CD14-positive monocyte (primary cell): ENCODE measurements at regions not wholly inside any gene's neighbourhood (a gene's known extent, or its start where the extent isn't known, plus 50 kb on each side); places are given as distances from the start of the nearest gene placed in this dataset.

ENCODE experiments used
- DNase-seq, 3 donors: peaks; one replicate each; pipeline ENCODE4 v3.0.0-alpha.2; 2011 to 2022
- H2AFZ ChIP-seq: 2 replicates; pipeline ENCODE4 v1.6.0; 2012; ENCODE audit warnings: mild to moderate bottlenecking, low read depth, low read length, inconsistent platforms; ENCODE audit not compliant: insufficient read depth, poor library complexity, severe bottlenecking
- H3K27ac ChIP-seq, 2 donors: 1 replicate in 1 of 2; 2 replicates in 1 of 2; pipeline ENCODE4 v1.5.1; 2012 to 2013; ENCODE audit warnings: low read length in 2 of 2, control low read depth in 1 of 2, inconsistent platforms in 1 of 2, low read depth in 1 of 2, mild to moderate bottlenecking in 1 of 2
- H3K27me3 ChIP-seq, 2 donors: one replicate each; pipeline versions ENCODE4 v1.6.0 to v1.6.1; 2011 to 2013; ENCODE audit warnings: low read length in 2 of 2; ENCODE audit not compliant: control insufficient read depth in 2 of 2, insufficient read depth in 2 of 2
- H3K36me3 ChIP-seq, 2 donors: replicated peaks in 1 of 2; 1 replicate in 1 of 2; 2 replicates in 1 of 2; pipeline versions ENCODE4 v1.5.1 to v1.6.1; 2012 to 2013; ENCODE audit warnings: low read length in 2 of 2, control low read depth in 1 of 2, inconsistent platforms in 1 of 2, mild to moderate bottlenecking in 1 of 2; ENCODE audit not compliant: insufficient read depth in 2 of 2, control insufficient read depth in 1 of 2
- H3K4me1 ChIP-seq, 2 donors: 1 replicate in 1 of 2; 2 replicates in 1 of 2; pipeline versions ENCODE4 v1.5.1 to v1.6.1; 2012 to 2013; ENCODE audit warnings: low read length in 2 of 2, control low read depth in 1 of 2, inconsistent platforms in 1 of 2, mild to moderate bottlenecking in 1 of 2, moderate library complexity in 1 of 2; ENCODE audit not compliant: insufficient read depth in 2 of 2, control insufficient read depth in 1 of 2
- H3K4me2 ChIP-seq: replicated peaks from 2 replicates; pipeline ENCODE3; 2012; ENCODE audit warnings: low read length, moderate library complexity, mild to moderate bottlenecking; ENCODE audit not compliant: poor library complexity, severe bottlenecking; ENCODE audit errors: extremely low read depth
- H3K4me3 ChIP-seq, 3 experiments: fragments of 200-600 bp in 1 of 3; sonication (generic) in 1 of 3; replicated peaks in 1 of 3; 1 replicate in 2 of 3; 2 replicates in 1 of 3; pipeline ENCODE4 v1.5.1; 2011 to 2013; ENCODE audit warnings: low read length in 3 of 3, mild to moderate bottlenecking in 3 of 3, control low read depth in 2 of 3, low read depth in 2 of 3, inconsistent platforms in 1 of 3, moderate library complexity in 1 of 3
- H3K79me2 ChIP-seq: 2 replicates; pipeline ENCODE4 v1.6.0; 2012; ENCODE audit warnings: mild to moderate bottlenecking, control low read depth, inconsistent platforms, low read length, moderate library complexity; ENCODE audit not compliant: insufficient read depth
- H3K9ac ChIP-seq: 2 replicates; pipeline ENCODE4 v1.6.0; 2017; ENCODE audit warnings: low read length, mild to moderate bottlenecking; ENCODE audit not compliant: insufficient read depth, poor library complexity, severe bottlenecking
- H3K9me3 ChIP-seq, 2 donors: replicated peaks in 1 of 2; 1 replicate in 1 of 2; 2 replicates in 1 of 2; pipeline versions ENCODE4 v1.5.1 to v1.6.1; 2012 to 2013; ENCODE audit warnings: low read length in 2 of 2, control low read depth in 1 of 2; ENCODE audit not compliant: control insufficient read depth in 1 of 2, insufficient read depth in 1 of 2
- H4K20me1 ChIP-seq: 2 replicates; pipeline ENCODE4 v1.6.0; 2012; ENCODE audit warnings: mild to moderate bottlenecking, low read length, control low read depth, moderate library complexity; ENCODE audit not compliant: insufficient read depth
- H3K27ac Mint-ChIP-seq, 7 donors: one replicate each; pipeline ENCODE4 v1.8.0; 2020; ENCODE audit warnings: mild to moderate bottlenecking in 7 of 7, mixed read lengths in 7 of 7, moderate library complexity in 6 of 7, inconsistent platforms in 2 of 7
- H3K27me3 Mint-ChIP-seq, 3 donors: one replicate each; pipeline ENCODE4 v1.8.0; 2021 to 2022; ENCODE audit warnings: low read depth in 3 of 3, mild to moderate bottlenecking in 3 of 3, mixed read lengths in 3 of 3, moderate library complexity in 3 of 3, inconsistent platforms in 1 of 3
- H3K36me3 Mint-ChIP-seq, 2 donors: one replicate each; pipeline ENCODE4 v1.8.0; 2020; ENCODE audit warnings: mixed read lengths in 2 of 2, inconsistent platforms in 1 of 2, mild to moderate bottlenecking in 1 of 2
- H3K4me1 Mint-ChIP-seq: one replicate; pipeline ENCODE4 v1.8.0; 2020; ENCODE audit warnings: mild to moderate bottlenecking, mixed read lengths
- H3K4me3 Mint-ChIP-seq, 2 donors: one replicate each; pipeline ENCODE4 v1.8.0; 2020; ENCODE audit warnings: mild to moderate bottlenecking in 2 of 2, mixed read lengths in 2 of 2, moderate library complexity in 1 of 2
- H3K9me3 Mint-ChIP-seq, 7 donors: one replicate each; pipeline ENCODE4 v1.8.0; 2020 to 2022; ENCODE audit warnings: mixed read lengths in 7 of 7, mild to moderate bottlenecking in 6 of 7, moderate library complexity in 6 of 7, inconsistent platforms in 2 of 7
- CTCF ChIP-seq: fragments of 200-600 bp; IDR thresholded peaks from one replicate; pipeline ENCODE4 v1.8.0; 2022; ENCODE audit warnings: antibody characterized with exemption, mild to moderate bottlenecking
- WGBS: methylation state at CpG from one replicate; pipeline ENCODE4 v1.1.5; 2013; ENCODE audit warnings: missing lambda C conversion rate; ENCODE audit not compliant: insufficient coverage; 5-methylcytosine and 5-hydroxymethylcytosine counted together
- intact Hi-C, 2 donors: fragments of 100-400 bp; cut with micrococcal nuclease; formaldehyde crosslinking; loops; one replicate each; pipeline versions ENCODE4 v1.15.0 to v1.15.1; 2023

GRCh38 chr2:103007086-103007485, 245.3 kb downstream of the TMEM182 start:
- no CpG with 5 or more reads among the region's 3 CpGs for WGBS
- Mint-ChIP-seq H3K4me1 (no peaks in the 10 kb centered on the region), H3K36me3 (no peaks in the 10 kb centered on the region), H3K27me3 (peaks cover 0 to 2% (median under 1%) of the 10 kb centered on the region in 3 donors), H3K4me3 (no peak overlapping the region), H3K9me3 (peaks cover 0 to 2% (median 0%) of the 10 kb centered on the region in 7 donors), H3K27ac (no peak overlapping the region)
- Histone ChIP-seq H3K27ac (no peak overlapping the region), H3K4me3 (no peak overlapping the region), H3K79me2 (no peaks in the 10 kb centered on the region), H3K27me3 (no peaks in the 10 kb centered on the region), H3K9me3 (no peaks in the 10 kb centered on the region), H3K36me3 (no peaks in the 10 kb centered on the region), H3K4me1 (no peaks in the 10 kb centered on the region), H4K20me1 (no peaks in the 10 kb centered on the region), H3K4me2 (no peak overlapping the region), H2AFZ (no peak overlapping the region), H3K9ac (no peak overlapping the region)
- intact Hi-C loops: no loop called here
- TF ChIP-seq CTCF: no peak
- DNase-seq: no peak

DNA sequence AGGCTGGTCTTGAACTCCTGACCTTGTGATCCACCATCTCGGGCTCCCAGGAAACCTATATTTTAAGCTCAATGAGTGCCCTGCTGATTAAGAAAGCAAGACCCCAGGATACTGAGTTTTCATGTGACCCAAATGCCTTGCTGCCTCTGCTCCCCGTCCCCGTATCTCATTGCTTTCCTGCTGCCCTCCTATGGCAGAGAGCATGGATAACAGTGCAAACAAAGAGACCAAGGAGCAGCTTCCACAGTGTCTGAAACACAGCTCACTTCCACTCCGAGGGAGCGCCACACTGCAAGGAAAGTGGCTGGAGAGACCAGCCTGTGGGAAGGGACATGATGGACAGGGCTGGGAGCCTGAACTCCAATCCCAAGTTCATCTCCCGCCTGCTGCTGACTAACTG, 246.8 kb downstream of the TMEM182 start:
- Histone ChIP-seq H3K4me3 (no peak overlapping the region), H3K9me3 (no peaks in the 10 kb centered on the region), H3K27me3 (no peaks in the 10 kb centered on the region), H3K27ac (no peak overlapping the region), H4K20me1 (no peaks in the 10 kb centered on the region), H3K4me2 (no peak overlapping the region), H2AFZ (no peak overlapping the region), H3K4me1 (no peaks in the 10 kb centered on the region), H3K9ac (no peak overlapping the region), H3K36me3 (no peaks in the 10 kb centered on the region), H3K79me2 (no peaks in the 10 kb centered on the region)
- Mint-ChIP-seq H3K4me3 (no peak overlapping the region), H3K9me3 (peaks cover 0 to 2% (median 0%) of the 10 kb centered on the region in 7 donors), H3K27me3 (peaks cover 0 to 2% (median 2%) of the 10 kb centered on the region in 3 donors), H3K4me1 (no peaks in the 10 kb centered on the region), H3K36me3 (no peaks in the 10 kb centered on the region), H3K27ac (no peak overlapping the region)
- intact Hi-C loops: no loop called here
- 91% methylated on average over 6 of the region's 6 CpGs for WGBS
- TF ChIP-seq CTCF: no peak
- DNase-seq: no peak
